HFFc6 (cell line): ENCODE measurements at regions not wholly inside any gene's neighbourhood (a gene's known extent, or its start where the extent isn't known, plus 50 kb on each side); places are given as distances from the start of the nearest gene placed in this dataset.

Experiments
- DNase-seq: peaks from one replicate; pipeline ENCODE4 v3.0.0-alpha.2; 2018
- H3K27ac Mint-ChIP-seq: 2 replicates; pipeline ENCODE4 v1.8.0; 2020; ENCODE audit warnings: mild to moderate bottlenecking, mixed read lengths
- H3K27me3 Mint-ChIP-seq: 2 replicates; pipeline ENCODE4 v1.8.0; 2021; ENCODE audit warnings: mild to moderate bottlenecking, moderate library complexity, mixed read lengths; ENCODE audit not compliant: insufficient read depth
- H3K36me3 Mint-ChIP-seq: 2 replicates; pipeline ENCODE4 v1.8.0; 2021; ENCODE audit warnings: low read depth, mixed read lengths
- H3K4me1 Mint-ChIP-seq: 2 replicates; pipeline ENCODE4 v1.8.0; 2020; ENCODE audit warnings: low read depth, mixed read lengths
- H3K4me3 Mint-ChIP-seq: 2 replicates; pipeline ENCODE4 v1.8.0; 2020; ENCODE audit warnings: mild to moderate bottlenecking, moderate library complexity, mixed read lengths
- H3K9me3 Mint-ChIP-seq: 2 replicates; pipeline ENCODE4 v1.8.0; 2020; ENCODE audit warnings: mild to moderate bottlenecking, mixed read lengths
- CTCF ChIP-seq: fragments of 200-600 bp; sonication (generic); IDR thresholded peaks from 2 replicates; pipeline ENCODE4 v1.5.0; 2021; ENCODE audit warnings: antibody characterized with exemption, mild to moderate bottlenecking

GRCh38 chr1:232538224-232538942 is 91.5 kb downstream of the SIPA1L2 start:
- Mint-ChIP-seq H3K36me3 (0 out of 2 replicates have a peak, but pooled peaks cover 6% of the 10 kb centered on the region), H3K4me3 (no peak overlapping the region), H3K27ac (no peak overlapping the region), H3K27me3 (no peaks in the 10 kb centered on the region; the same call in 1 of the 2 replicates), H3K4me1 (no peaks in the 10 kb centered on the region), H3K9me3 (peaks cover 32% of the 10 kb centered on the region)
- no peak for TF ChIP-seq CTCF
- DNase-seq, result no peak

GRCh38 chr1:232534552-232535517 is 95.1 kb downstream of the SIPA1L2 start:
- H3K4me1 Mint-ChIP-seq, result no peaks in the 10 kb centered on the region
- no peak overlapping the region for H3K27ac Mint-ChIP-seq
- peaks cover 40% of the 10 kb centered on the region for H3K9me3 Mint-ChIP-seq
- no peak for TF ChIP-seq CTCF
- peaks cover 6% of the 10 kb centered on the region; the same call in 1 of the 2 replicates for H3K36me3 Mint-ChIP-seq
- no peak overlapping the region for H3K4me3 Mint-ChIP-seq
- DNase-seq, result no peak
- no peaks in the 10 kb centered on the region; the same call in 1 of the 2 replicates for H3K27me3 Mint-ChIP-seq

- no peaks in the 10 kb centered on the region for H3K4me1 Mint-ChIP-seq
- no peak overlapping the region for H3K27ac Mint-ChIP-seq
- no peaks in the 10 kb centered on the region; the same call in 1 of the 2 replicates for H3K36me3 Mint-ChIP-seq
- no peak overlapping the region for H3K4me3 Mint-ChIP-seq
- H3K27me3 Mint-ChIP-seq, result no peaks in the 10 kb centered on the region; the same call in 1 of the 2 replicates
- no peak for DNase-seq
- peaks cover 34% of the 10 kb centered on the region for H3K9me3 Mint-ChIP-seq
- no peak for TF ChIP-seq CTCF
These were observed 96.6 kb downstream of the SIPA1L2 start for GRCh38 chr1:232533328-232533727.

- Mint-ChIP-seq H3K4me1 (no peaks in the 10 kb centered on the region), H3K9me3 (peaks cover 34% of the 10 kb centered on the region), H3K36me3 (no peaks in the 10 kb centered on the region; the same call in 1 of the 2 replicates), H3K27me3 (no peaks in the 10 kb centered on the region; the same call in 1 of the 2 replicates), H3K27ac (no peak overlapping the region), H3K4me3 (no peak overlapping the region)
- DNase-seq, result no peak
- no peak for TF ChIP-seq CTCF
These were observed 97.0 kb downstream of the SIPA1L2 start for GRCh38 chr1:232532901-232533300.

GRCh38 chr1:232531291-232531690 is 98.6 kb downstream of the SIPA1L2 start:
- DNase-seq, result no peak
- peaks cover 41% of the 10 kb centered on the region for H3K9me3 Mint-ChIP-seq
- H3K36me3 Mint-ChIP-seq, result peaks cover 5% of the 10 kb centered on the region
- H3K27me3 Mint-ChIP-seq, result no peaks in the 10 kb centered on the region; the same call in 1 of the 2 replicates
- TF ChIP-seq CTCF, result no peak
- no peak overlapping the region for H3K4me3 Mint-ChIP-seq
- H3K4me1 Mint-ChIP-seq, result no peaks in the 10 kb centered on the region
- no peak overlapping the region for H3K27ac Mint-ChIP-seq
